ENCODE measurements at regions not wholly inside any gene's neighbourhood (a gene's known extent, or its start where the extent isn't known, plus 50 kb on each side); places are given as distances from the start of the nearest gene placed in this dataset.

- TF ChIP-seq GABPA (tag; conservative IDR thresholded peaks at IDR 0.05; ENCODE audit: low read depth): no peak
- TF ChIP-seq CTCF (IDR thresholded peaks at IDR 0.05 in 2 of 3, conservative IDR thresholded peaks at IDR 0.05 in 1 of 3; ENCODE audit: insufficient read depth in 2 of 3, low read depth in 1 of 3, low read length in 3 of 3): no peak
- TF ChIP-seq TCF7L2 (IDR thresholded peaks at IDR 0.05; ENCODE audit: low read depth, low read length): no peak
- TF ChIP-seq ZNF274 (IDR thresholded peaks at IDR 0.05; ENCODE audit: borderline replicate concordance, low read depth, low read length): no peak
- TF ChIP-seq CBX8 (IDR thresholded peaks at IDR 0.05; ENCODE audit: borderline replicate concordance, extremely low read depth, low read depth, low read length, poor library complexity, severe bottlenecking): no peak
- TF ChIP-seq SPI1 (IDR thresholded peaks at IDR 0.05; ENCODE audit: borderline replicate concordance, low read depth, low read length): no peak
- no peak for TF ChIP-seq ZBED1 (IDR thresholded peaks at IDR 0.05)
- no peak for TF ChIP-seq NFE2L1 (tag; IDR thresholded peaks at IDR 0.05; ENCODE audit: borderline replicate concordance, low read depth)
- no peak for TF ChIP-seq SMC3 (conservative IDR thresholded peaks at IDR 0.05; ENCODE audit: insufficient read depth, low read depth, low read length)
- TF ChIP-seq YY1 (IDR thresholded peaks at IDR 0.05; ENCODE audit: borderline replicate concordance in 1 of 3, control insufficient read depth in 1 of 3, extremely low read depth in 1 of 3, insufficient read depth in 3 of 3, insufficient read length in 1 of 3, insufficient replicate concordance in 2 of 3, low read depth in 1 of 3, low read length in 2 of 3): no peak
- no peak for TF ChIP-seq TAF1 (IDR thresholded peaks at IDR 0.05; ENCODE audit: control insufficient read depth, extremely low read depth, insufficient read depth, low read length, severe bottlenecking)
Measured at GRCh38 chr2:196546151-196546919, 93.2 kb upstream of the CCDC150 start.
